Kidney tubule cell (primary cell): ENCODE measurements at regions not wholly inside any gene's neighbourhood (a gene's known extent, or its start where the extent isn't known, plus 50 kb on each side); places are given as distances from the start of the nearest gene placed in this dataset.
"Not testable (repeated sequence)": the region's sequence is repeated elsewhere in the genome, so short reads cannot be mapped to it uniquely, and the experiment has no call there.

Source experiments
- DNase-seq: peaks from one replicate; pipeline ENCODE4 v3.0.0-alpha.2; 2018; ENCODE audit warnings: low spot score

DNA sequence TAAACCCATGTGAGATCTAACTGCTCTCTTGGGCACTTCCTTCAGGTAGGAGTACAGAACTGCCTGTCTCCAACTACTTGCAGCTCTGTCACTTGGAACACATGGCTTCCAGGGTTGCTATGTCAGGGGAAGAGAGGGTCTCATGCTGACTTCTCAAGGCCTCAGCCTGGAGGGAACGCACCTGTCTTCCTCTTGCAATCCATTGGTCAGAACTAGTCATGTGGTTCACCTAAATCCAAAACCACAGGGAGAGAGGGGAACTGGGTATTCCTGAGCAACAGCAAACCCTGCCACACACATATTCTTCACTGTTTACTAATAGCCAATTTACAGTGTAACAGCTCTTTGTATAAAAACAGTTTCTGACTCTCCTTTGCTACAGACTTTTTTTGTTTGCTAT, 206.1 kb downstream of the KCNJ2 start:
- no peak for DNase-seq

DNA sequence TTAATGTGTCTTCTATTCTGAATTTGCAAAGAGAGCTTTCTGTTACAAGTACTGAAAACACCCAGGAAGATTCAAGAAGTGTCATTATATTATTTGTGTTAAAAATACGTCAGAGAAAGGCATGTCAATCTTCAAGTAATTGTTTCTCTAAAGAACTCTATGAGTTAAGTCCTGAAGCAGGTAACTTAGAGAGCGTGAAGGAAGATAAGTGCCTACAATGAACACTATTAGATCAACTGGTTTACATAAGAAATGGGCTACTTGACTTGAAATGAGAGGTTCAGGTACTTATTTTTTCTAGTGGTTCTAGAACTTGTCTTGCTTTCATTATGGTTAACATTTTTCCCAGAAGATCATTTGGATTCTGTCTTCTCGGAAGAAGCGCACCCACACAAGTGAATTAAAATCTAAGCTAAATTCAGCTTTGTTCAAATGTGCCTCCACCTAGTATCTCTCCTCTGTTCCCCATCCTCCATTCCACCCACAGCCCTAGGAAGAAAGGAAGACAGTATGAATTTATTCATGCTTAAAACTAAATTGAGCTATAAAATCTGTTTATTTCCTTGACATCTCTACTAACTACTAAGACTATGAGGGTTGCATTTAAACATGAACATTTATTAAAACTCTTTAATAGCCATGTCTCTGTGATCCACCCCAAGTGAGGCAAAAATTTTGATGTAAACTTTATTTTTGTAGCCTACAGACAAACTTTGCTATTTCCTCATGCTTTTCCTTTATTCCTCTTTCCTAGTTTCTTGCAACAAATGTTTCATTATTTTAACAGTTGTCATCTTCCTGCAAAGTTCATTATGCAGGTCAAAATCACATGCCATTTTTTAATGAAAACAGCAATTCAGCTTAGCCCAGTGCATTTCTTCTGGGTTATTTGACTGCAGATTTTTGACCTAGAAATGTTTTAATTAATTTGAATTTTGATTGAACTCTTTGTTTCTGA, 206.8 kb downstream of the KCNJ2 start:
- DNase-seq: no peak

DNA sequence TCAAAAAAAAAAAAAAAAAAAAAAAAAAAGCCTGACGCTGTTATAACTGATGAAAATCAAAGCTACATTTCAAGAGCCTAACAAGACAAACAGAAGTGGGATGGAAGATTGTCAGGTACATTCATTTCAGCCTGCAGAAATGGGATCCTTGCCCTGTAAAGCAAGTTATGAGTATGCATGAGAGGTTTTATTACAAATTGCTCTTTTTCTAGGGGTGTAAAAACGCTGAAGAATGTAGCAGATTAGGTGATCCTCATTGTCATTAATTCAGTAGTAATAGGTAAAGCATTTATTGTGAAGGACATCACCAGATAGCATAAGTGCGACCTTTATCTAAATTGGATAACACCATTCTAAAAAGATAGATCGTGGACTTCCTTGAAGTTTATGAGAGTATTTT, 208.3 kb downstream of the KCNJ2 start:
- DNase-seq: no peak

DNA sequence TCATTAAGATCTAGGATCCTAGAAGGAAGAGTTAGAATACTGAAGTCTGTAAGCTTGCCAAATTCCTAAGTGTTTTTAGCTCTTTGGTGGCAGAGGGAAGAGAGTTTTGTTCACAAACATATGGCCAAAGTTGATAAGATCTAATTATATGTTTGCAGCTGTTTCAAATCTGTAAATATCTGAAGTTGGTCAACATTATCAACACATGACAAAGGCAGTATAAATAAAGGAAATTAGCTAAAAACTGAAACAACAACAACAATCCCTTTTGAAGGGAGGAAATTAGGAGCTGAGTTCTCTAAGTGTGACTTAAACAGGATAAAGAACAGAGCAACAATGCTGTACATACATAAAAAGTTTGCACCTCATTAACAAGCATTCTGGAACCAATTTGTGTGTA, 208.7 kb downstream of the KCNJ2 start:
- no peak for DNase-seq

DNA sequence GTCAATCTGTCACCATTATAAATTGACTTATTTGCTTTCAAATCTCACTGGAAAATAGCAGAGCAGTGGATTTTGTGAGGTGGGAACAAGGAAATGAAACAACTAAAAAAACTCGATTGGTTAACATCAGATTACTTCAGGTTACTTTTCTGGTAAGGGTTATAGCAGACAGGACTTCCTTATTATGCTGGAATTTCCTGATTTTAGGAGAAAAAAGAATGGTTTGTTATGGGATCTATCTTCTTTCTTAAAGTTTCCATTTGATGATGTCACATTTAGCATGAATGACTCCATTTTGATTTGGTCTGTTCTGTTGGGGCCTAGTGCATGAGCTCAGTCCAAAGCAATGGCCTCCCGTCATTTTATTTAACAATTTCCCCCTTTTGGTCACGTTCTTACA, 210.6 kb downstream of the KCNJ2 start:
- DNase-seq: no peak

DNA sequence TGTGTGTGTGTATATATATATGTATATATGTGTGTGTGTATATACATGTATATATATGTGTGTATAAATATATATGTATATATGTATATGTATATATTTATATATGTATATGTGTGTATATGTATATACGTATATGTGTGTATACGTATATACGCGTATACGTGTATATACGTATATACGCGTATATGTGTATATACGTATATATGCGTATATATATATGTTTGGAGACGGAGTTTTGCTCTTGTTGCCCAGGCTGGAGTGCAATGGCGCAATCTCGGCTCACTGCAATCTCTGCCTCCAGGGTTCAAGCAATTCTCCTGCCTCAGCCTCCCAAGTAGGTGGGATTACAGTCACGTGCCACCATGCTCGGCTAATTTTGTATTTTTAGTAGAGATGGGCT, 212.6 kb downstream of the KCNJ2 start:
- DNase-seq: not testable (repeated sequence)

DNA sequence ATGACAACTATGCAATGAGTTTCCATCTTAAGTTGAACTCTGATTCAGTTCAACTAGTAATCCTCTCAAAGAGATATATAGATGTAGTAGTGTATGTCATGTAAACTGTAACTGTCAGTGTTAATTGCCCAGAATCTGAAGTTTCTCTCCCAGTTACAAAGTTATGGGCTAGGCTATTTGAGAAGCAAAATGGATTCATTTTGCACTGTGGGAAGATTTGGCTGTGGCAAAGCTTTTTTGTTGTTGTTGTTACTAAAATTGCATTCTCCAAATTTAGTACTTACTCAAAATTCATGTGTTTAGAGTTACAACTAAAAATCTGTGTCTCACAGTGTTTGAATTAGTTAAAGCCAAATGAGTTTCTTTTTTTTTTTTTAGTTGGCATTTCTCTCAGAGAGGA, 219.0 kb downstream of the KCNJ2 start:
- no peak for DNase-seq

DNA sequence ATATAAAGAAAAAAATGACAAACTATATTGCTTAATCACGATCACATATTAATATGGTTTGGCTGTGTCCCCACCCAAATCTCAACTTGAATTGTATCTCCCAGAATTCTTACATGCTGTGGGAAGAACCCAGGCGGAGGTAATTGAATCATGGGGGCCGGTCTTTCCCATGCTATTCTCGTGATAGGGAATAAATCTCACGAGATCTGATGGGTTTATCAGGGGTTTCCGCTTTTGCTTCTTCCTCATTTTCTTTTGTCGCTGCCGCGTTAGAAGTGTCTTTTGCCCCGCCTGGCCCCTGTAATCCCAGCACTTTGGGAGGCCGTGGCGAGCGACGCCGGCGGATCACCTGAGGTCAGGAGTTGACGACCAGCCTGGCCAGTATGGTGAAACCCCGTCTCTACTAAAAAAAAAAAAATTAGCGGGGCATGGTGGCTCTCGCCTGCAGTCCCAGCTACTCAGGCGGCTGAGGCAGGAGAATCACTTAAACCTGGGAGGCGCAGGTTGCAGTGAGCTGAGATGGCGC, 220.0 kb downstream of the KCNJ2 start:
- not testable (repeated sequence) for DNase-seq

DNA sequence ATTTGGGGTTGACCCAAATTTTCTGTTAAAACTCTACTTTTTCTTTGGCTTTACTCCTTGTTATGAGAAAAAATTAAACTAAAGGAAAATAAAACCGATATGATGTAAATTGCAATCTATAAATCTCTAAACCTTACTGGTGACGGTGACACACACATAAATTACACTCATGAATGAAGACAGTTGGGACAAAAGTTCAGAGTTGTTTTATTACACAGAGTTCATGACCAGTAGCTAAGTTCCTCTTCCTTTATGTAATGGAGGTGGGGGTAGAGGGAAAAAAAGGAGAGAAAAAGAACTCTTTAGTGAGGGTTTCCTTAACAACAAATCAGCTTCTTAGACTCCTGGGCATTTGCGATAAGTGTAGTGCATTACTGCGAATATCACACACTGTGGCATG, 220.7 kb downstream of the KCNJ2 start:
- no peak for DNase-seq

DNA sequence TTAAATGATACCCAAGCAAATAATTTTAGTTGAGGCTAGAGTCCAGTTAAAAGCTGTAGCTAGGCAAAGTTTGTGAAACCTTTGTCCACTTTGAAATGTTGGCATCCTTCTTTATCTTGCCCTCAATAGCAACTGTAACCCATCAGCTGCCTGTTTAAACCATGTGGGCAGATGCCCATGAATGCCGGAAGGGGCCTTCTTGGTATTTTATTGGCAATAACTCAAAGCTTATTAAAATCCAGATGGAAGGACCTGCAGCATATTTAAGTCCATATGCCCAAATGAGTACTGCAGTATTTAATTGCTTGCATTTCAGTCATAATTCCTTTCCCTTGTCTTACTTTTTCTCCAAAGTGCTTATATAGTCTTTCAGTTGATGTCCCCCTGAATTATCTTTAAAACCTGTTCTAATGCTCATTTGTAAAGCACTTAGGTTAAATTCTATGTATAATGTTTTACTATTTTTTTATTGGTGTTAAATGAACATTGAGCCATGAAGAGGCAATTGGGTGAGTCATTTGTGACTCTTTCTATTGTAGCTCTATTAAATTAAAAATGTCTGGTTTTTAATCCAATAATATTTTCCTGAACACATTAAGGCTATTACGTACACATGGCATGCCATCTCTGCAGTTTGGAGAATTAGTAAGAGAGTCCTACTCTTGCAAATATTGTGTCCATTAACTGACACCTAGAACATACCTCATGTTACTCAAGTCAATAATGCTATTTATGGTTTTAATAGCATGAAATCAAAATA, 225.3 kb downstream of the KCNJ2 start:
- DNase-seq: no peak

DNA sequence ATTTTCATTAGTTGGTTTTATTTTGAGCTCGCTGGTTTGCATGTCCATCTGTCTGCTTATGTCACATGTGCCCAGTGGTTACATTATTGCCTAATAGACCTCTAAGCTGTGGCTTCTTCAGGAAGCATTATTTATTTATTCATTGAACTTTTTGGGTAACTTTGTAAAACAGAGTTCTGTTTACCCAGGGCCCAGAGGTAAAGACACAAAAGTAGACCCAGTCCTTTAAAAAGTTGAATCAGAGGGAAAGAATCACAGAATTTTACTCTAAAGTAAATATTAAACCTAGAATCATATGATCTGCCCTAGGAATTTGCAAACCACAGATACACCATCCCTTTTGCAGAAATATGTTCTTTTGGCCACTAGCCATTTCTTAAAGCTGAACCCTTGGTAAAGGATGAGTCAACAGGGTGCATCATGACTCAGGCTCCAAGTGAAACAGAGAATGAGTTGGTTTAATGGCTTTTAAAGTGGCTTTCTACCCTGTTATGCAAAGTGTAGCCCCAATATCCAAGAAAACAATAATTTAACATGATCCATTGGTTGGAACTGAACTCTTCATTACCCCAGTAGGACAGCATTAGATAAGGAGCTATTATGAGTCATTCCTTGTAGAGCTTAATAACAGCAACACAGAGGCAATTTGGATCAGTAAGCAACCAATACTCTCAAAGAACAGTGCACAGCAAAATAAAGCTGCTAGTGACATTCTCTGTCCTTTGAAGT, 236.3 kb downstream of the KCNJ2 start:
- peak; percentile 95 for DNase-seq

DNA sequence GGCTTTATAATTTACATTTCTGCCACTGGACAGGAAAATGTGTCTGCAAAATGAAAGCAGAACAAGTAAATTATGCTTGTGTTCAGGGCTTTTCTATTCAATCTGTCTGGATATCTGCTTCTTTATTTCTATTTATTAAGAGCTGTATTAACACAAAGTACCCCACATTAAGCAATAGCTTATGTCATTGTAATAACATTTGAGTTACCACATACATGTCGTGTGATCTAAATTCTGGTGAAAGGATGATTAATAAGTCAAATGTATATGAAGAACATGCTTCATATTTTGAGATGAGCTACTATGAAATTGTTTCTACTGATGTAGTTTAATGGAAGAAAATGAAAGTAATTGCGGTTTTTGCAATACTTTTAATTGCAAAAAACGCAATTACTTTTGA, 238.2 kb downstream of the KCNJ2 start:
- no peak for DNase-seq

DNA sequence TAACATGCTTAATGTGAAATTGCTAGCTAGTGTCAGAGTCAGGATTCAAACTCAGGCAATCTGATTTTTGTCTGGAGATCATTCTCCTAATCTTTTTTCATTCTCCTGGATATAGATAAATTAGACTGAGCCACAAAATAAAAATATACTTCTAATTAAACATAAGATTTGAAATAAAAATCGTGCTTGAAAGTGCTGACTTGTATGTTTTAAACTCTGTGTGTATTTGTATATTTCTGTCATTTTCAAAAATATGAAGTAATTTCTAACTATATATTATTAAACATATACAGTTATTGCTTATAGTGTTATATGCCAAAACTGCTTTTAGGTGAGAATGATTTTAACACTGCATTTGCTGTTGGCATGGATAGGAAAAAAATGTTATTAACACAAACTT, 239.4 kb downstream of the KCNJ2 start:
- DNase-seq: no peak

DNA sequence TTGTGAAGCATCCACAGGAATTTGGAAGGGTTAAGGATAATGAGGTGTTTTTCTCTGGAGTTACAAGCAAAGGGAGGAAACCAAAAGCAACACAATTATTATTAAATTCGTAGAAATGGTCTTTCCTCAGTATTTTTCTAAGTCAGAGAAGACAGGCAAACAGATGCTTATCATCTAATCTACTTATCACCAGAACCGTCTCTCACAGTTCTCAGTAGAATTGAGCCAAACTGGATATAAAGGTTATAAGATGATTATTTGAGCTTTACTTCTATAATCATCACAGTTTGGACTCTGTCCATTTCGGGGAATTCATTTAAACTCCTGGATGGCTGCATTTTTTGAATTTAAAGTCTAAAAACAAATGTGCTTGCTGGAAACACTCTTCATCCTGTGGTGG, 245.0 kb downstream of the KCNJ2 start:
- DNase-seq: no peak

DNA sequence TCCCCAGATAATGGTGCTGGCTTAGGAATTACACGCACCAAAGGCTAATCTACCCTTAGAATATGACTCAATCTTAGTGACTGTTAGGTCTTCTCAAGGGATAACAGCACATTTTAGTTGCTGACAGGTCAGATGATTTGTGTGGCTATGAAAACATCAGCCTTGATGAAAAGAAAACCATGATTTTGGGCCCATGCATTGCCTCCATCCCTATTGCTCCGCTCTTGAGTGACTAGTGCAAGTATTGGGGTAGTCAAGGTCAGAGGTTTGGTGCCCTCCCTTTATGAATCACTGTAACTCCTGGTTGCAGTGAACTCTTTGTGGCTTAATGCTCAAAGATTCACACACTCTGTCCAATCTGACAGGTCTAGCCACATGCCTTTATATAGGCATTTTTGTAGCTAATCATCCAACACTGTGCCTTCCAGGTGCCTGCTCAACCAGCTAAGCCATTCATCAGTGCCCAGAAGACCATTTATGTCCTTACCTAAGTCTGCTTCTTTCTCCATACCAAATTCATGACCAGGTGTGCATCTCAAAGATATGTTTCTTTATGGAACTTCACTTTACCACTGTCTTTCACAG, 251.6 kb downstream of the KCNJ2 start:
- peak; percentile 41 for DNase-seq

DNA sequence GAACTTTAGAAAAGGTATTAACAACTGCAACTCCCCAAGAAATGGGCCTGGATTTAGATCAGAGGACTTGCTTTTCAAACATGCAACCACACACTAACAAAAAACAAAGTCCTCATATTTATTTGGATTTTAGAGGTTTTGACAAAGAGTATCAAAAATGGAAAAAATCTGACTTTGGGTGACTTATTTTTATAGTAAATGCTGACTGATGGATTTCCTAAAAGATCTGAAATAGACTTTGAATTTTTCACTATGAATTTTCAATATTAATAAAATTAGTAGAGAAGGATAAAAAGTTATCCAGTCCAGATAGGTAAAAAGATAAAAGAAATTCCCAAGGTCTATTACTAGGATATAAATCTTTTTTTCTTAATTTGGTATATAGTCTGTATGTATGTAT, 253.5 kb downstream of the KCNJ2 start:
- DNase-seq: no peak

DNA sequence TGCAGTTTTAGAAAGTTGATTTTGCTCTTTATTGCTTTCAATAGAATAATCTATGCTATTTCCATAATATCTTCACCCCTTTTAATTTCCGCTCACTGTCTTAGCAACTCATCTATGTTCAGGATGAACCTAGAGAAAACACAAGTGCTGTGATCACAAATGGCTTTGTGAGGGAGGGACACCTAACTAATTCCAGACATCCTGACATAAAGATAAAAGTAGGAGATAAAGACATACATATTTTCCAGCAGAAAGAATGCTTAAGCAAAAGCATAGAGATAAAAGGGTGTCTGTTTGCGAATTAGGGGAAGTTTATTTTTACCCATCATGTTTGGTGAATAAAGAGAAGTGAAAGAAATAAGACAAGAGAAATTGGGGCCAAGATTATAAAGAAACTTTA, 254.2 kb downstream of the KCNJ2 start:
- no peak for DNase-seq

DNA sequence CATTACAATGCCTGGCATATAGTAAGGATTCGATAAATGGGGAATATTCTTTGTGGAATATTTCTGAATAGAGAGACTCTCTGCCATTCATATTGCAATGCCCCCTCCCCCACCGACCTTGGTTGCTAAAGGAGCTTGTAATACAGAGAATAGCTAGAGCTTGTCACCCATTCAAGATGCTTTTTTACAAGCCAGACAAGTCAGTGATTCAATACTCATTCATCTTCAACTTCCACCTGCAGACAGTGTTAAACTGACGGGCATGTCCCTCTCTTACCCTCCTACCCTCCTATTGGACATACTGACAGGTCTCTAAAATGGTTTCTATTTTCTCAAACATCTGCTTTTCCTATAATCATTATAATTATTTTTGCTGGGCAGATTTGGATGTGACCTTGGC, 257.4 kb downstream of the KCNJ2 start:
- no peak for DNase-seq

DNA sequence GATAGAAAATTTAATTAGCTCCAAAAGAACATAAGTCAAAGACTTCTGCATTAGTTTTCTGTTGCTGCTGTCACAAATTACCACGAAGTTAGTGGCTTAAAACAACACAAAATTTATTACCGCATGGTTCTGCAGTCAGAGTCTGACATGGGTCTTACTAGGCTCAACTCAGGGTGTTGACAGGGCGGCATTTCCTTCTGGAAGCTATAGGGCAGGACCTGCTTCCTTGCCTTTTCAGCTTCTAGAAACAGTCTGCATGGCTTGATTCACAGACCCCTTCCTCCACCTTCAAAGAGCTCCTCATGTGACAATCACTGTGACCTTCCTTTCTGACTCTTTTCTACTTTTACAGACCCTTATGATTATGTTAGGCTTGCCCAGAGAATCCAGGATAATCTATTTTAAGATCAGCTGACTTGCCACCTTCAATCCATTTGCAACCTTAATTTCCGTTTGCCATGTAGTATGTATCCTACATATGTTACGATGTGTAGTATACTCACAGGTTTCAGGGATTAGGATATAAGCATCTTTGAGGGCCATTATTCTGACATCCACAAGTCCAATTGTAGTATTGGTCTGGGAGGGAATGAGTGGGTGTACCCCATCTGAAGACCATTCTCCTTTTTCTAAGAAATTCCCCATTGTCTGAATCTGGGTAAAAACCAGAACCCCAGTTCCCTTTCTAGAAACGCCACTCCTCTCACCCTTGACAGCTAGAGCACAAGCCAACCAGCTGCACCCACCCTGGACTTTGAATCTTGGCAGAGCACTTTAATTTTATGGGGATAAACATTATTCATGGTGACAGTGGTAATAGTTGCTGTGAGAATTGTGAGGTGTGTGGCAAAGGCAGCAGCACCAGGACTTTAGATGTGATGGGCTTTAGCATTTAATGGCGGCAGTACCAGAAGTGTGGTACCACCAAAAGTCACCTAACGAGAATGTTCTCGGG, 265.5 kb downstream of the KCNJ2 start:
- DNase-seq: no peak

DNA sequence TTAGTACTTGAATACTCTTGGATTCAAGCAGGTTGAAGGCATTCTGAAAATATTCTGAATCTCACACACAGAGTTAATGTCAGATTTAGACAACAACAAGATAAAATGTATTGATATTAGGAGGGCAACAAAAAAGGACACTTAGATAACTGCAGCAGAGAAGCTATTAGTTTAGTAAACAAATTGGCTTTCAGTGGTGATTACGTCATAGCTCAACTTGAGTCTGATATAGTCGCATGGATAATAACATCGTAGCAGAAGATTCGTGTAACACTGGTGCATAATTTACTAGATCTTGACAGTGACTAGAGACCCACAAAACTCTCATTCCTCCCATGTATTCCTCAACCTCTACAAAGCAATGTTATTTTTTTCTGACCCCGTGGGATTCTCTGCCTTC, 268.3 kb downstream of the KCNJ2 start:
- no peak for DNase-seq

DNA sequence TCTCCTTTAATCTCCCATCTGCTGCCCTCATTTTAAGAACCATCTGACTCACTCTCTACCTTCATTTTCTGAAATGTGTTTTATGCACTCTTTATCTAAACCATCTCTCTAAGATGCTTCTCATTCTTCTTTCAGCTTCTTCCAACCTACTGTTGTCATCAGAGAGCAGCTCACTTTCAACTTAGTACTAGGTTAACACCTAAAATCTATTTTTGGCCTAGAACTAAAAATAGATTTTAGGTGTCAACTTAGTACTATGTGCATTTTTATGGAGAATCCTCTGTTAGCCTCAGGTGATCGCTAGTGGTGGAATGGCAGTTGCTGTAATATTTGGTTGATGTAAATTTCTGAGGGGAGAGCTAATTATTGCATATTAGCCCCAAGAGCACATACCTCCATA, 277.1 kb downstream of the KCNJ2 start:
- no peak for DNase-seq
